Small intestine (tissue), 7 donors: ENCODE measurements at regions not wholly inside any gene's neighbourhood (a gene's known extent, or its start where the extent isn't known, plus 50 kb on each side); places are given as distances from the start of the nearest gene placed in this dataset.

Source experiments
- DNase-seq, 2 donors: peaks; one replicate each; pipeline versions ENCODE4 v3.0.0 to v3.0.0-alpha.2; 2013
- FAIRE-seq: peaks from 2 replicates; lab custom pipeline; 2012; peaks lifted over from hg19 to GRCh38; lab: Jason Lieb, UNC
- H3K27ac ChIP-seq, 3 donors: one replicate each; pipeline ENCODE4 v1.5.1; 2013; ENCODE audit warnings: low read length in 2 of 3, mild to moderate bottlenecking in 2 of 3, control low read depth in 1 of 3, inconsistent platforms in 1 of 3, low read depth in 1 of 3, moderate library complexity in 1 of 3
- H3K27me3 ChIP-seq, 3 donors: one replicate each; pipeline ENCODE4 v1.6.1; 2013; ENCODE audit warnings: low read length in 3 of 3, inconsistent platforms in 1 of 3; ENCODE audit not compliant: control insufficient read depth in 3 of 3, insufficient read depth in 3 of 3
- H3K36me3 ChIP-seq, 3 donors: one replicate each; pipeline ENCODE4 v1.6.1; 2013; ENCODE audit warnings: low read length in 3 of 3, inconsistent platforms in 1 of 3, low read depth in 1 of 3, mild to moderate bottlenecking in 1 of 3, moderate library complexity in 1 of 3; ENCODE audit not compliant: control insufficient read depth in 3 of 3, insufficient read depth in 2 of 3
- H3K4me1 ChIP-seq, 3 donors: one replicate each; pipeline ENCODE4 v1.6.1; 2013; ENCODE audit warnings: low read length in 2 of 3, inconsistent platforms in 1 of 3, low read depth in 1 of 3, mild to moderate bottlenecking in 1 of 3, moderate library complexity in 1 of 3; ENCODE audit not compliant: control insufficient read depth in 3 of 3, insufficient read depth in 2 of 3
- H3K4me3 ChIP-seq, 3 donors: one replicate each; pipeline ENCODE4 v1.5.1; 2013; ENCODE audit warnings: low read length in 3 of 3, control low read depth in 1 of 3, inconsistent platforms in 1 of 3, low read depth in 1 of 3, mild to moderate bottlenecking in 1 of 3, moderate library complexity in 1 of 3
- H3K9me3 ChIP-seq, 2 donors: one replicate each; pipeline ENCODE4 v1.6.1; 2013; ENCODE audit warnings: low read depth in 1 of 2, low read length in 1 of 2; ENCODE audit not compliant: control insufficient read depth in 2 of 2, insufficient read depth in 1 of 2
- WGBS, 3 donors: extraction: QIAGEN DNeasy Blood & Tissue Kit; methylation state at CpG; one replicate each; pipeline ENCODE4 v1.1.7; 2013; 5-methylcytosine and 5-hydroxymethylcytosine counted together
- donor health status: healthy with polysubstance abuse.
- donor health status: control.
- donor health status: control.
- donor health status: Bipolar disorder and iron deficiency.
- donor health status: healthy.

DNA sequence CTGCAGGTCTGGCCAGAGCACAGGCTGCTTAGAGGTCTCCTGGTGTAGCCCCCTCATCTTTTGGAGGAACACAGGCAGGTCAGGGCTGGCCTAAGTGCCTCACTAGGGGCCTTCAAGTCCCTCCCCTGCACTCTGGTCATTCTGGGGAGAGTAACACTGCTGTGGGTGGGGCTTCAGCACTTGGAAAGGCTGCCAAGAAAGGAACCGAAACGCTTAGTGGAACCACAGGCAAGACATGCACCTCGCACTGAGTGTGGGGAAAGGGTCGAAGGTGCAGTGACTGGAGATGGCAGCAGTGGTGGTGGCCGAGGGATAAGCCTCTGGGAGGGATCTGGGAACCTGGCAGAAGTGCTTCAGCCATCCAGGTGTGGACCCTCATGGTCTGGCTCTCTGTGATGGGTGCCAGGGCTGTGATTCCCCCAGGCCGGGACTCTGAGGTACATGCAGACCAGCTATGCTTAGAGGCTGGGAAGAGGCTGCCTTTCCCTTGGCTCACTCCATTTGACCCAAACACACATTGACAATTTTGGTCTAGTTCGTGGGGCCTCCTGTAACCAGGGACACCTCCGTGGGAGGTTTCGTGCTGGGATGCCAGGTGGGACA lies 182.9 kb upstream of the CSF3R start:
- no peak overlapping the region for H3K4me3 ChIP-seq
- FAIRE-seq, result no peak
- no peak for DNase-seq

GRCh38 chr1:36664571-36665287 lies 182.0 kb upstream of the CSF3R start:
- WGBS, 3 donors, result 46 to 58% (median 54%) methylated on average over 11 of the region's 11 CpGs
- no peaks in the 10 kb centered on the region for H3K36me3 ChIP-seq
- FAIRE-seq (no peak), DNase-seq (no peak)
- H3K4me3 ChIP-seq, result no peak overlapping the region
- H3K4me1 ChIP-seq, result no peaks in the 10 kb centered on the region
- H3K27ac ChIP-seq, result no peak overlapping the region
- H3K9me3 ChIP-seq, result no peaks in the 10 kb centered on the region
- peaks cover 0 to 2% (median 0%) of the 10 kb centered on the region in 3 donors for H3K27me3 ChIP-seq

More for the DNA sequence above, 182.9 kb upstream of the CSF3R start:
- no peaks in the 10 kb centered on the region for H3K4me1 ChIP-seq
- no peak overlapping the region for H3K27ac ChIP-seq
- H3K27me3 ChIP-seq, result peaks cover 0 to 2% (median 0%) of the 10 kb centered on the region in 3 donors
- WGBS, 3 donors, result 65 to 79% (median 69%) methylated on average over 9 of the region's 9 CpGs
- no peaks in the 10 kb centered on the region for H3K36me3 ChIP-seq
- H3K9me3 ChIP-seq, result no peaks in the 10 kb centered on the region

DNA sequence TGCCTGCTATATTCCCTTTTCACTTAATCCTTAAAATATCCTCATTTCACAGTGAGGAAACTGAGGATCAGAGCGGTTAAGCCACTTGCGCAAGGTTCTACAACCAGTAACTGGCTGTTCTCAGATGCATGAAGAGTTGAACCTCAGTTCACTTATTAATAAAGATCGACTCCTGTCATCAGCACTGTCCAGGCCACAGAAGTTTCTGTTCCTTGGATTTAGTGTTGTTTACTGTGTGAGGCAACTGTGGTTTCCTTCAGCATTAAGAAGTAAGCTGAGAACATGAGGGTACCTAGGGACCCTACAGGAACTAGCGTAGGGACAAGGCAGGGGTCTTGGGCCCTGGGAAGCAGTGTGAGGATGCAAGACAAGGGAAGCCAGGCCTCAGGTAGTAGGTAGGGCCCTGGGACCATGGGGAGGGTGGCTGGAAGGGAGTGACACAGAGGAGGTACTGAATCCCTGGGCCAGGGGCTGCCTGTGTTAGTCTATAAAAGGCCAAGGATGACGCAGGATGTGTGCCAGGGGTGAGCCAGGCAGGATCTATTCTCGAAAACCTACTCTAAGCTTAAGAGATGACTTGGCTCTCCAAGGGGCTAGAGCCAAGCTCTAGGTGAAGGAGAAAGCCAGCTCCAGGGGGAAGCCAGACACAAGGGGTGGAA lies 181.2 kb upstream of the CSF3R start:
- peaks cover 0 to 2% (median 0%) of the 10 kb centered on the region in 3 donors for H3K27me3 ChIP-seq
- no peak overlapping the region for H3K4me3 ChIP-seq
- WGBS, 3 donors, result 87 to 95% (median 87%) methylated on average over 6 of the region's 6 CpGs
- no peak for FAIRE-seq
- peak overlapping the region in 1 of 3 donors; percentile 35 for H3K27ac ChIP-seq
- DNase-seq, result no peak
- H3K9me3 ChIP-seq, result no peaks in the 10 kb centered on the region
- no peaks in the 10 kb centered on the region for H3K4me1 ChIP-seq
- no peaks in the 10 kb centered on the region for H3K36me3 ChIP-seq

GRCh38 chr1:36658838-36659237 lies 176.1 kb upstream of the CSF3R start:
- H3K4me3 ChIP-seq, result no peak overlapping the region
- 25 to 36% (median 31%) methylated on average over 3 of the region's 3 CpGs for WGBS, 3 donors
- H3K36me3 ChIP-seq, result no peaks in the 10 kb centered on the region
- DNase-seq, result no peak
- no peaks in the 10 kb centered on the region for H3K4me1 ChIP-seq
- FAIRE-seq, result no peak
- H3K9me3 ChIP-seq, result no peaks in the 10 kb centered on the region
- H3K27ac ChIP-seq, result no peak overlapping the region
- H3K27me3 ChIP-seq, result no peaks in the 10 kb centered on the region

GRCh38 chr1:36657826-36658225 lies 175.1 kb upstream of the CSF3R start:
- no peak for FAIRE-seq

DNA sequence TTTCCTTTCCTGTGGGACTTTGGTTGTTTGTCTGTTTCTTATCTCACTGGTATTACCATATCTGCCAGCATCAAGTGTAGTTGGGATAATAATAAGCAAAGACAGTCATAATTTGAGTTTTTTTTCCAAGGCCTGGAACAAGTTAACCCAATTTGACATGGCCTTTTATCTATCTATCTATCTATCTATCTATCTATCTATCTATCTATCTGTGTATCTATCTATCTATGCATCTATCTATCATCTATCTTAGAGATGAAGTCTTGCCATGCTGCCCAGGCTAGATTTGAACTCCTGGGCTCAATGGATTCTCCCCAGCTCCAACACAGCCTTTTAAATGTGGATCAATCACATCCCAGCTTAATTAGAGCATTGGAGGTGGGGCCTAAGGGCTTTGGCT lies 174.1 kb upstream of the CSF3R start:
- no peak for FAIRE-seq
- no peak for DNase-seq
- H3K4me1 ChIP-seq, result no peaks in the 10 kb centered on the region
- no peaks in the 10 kb centered on the region for H3K9me3 ChIP-seq
- no peak overlapping the region for H3K27ac ChIP-seq
- H3K4me3 ChIP-seq, result no peak overlapping the region
- H3K36me3 ChIP-seq, result no peaks in the 10 kb centered on the region
- no peaks in the 10 kb centered on the region for H3K27me3 ChIP-seq

More at GRCh38 chr1:36657826-36658225, 175.1 kb upstream of the CSF3R start:
- no peak overlapping the region for H3K4me3 ChIP-seq
- H3K27ac ChIP-seq, result no peak overlapping the region
- WGBS, 3 donors, result 71 to 87% (median 79%) methylated on average over 6 of the region's 6 CpGs
- H3K36me3 ChIP-seq, result no peaks in the 10 kb centered on the region
- H3K4me1 ChIP-seq, result no peaks in the 10 kb centered on the region
- H3K9me3 ChIP-seq, result no peaks in the 10 kb centered on the region
- no peak for DNase-seq
- no peaks in the 10 kb centered on the region for H3K27me3 ChIP-seq

DNA sequence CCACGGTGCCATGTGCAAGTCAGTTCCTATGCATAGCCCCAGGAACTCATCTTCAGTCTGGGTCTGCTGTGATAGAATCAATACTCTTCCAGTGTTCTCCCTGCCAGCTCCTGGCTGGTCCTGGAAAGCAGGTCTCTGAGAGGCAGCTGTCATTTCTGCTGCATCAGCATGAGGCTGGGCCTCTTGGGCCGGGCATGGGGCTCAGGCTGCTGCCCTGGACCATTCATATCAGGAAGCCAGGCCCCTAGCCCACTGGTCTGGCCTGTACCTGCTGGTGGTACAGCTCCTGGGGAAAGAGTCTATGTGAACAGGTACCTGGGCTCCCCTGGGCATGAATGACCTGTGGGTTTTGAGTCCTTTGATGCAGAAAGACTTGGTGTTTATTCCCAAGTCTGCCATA lies 173.6 kb upstream of the CSF3R start:
- Histone ChIP-seq H3K27me3 (peaks cover 0 to 2% (median 0%) of the 10 kb centered on the region in 3 donors), H3K9me3 (no peaks in the 10 kb centered on the region), H3K4me3 (no peak overlapping the region), H3K36me3 (no peaks in the 10 kb centered on the region), H3K4me1 (no peaks in the 10 kb centered on the region), H3K27ac (no peak overlapping the region)
- 64 to 80% (median 67%) methylated on average over 2 of the region's 2 CpGs for WGBS, 3 donors
- DNase-seq, result no peak
- no peak for FAIRE-seq

DNA sequence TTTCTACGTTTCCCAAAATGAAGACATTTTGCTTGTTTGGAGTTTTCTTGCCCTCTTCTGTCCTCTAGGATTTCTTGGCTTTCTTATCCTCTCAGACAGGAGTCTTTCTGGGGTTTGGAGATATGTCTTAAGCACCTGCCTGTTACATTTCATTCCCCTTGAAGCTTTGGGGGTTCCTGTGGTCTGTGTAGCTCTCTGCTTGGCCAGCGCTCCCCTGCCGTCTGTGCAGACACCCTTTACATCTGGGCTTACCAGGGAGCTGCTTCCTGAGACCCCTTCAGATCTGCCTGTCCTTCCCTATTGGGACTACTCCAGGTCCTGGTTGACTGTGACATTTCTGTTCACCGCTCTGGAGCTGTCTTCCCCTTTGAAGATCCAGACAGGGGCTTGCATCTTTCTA lies 171.9 kb upstream of the CSF3R start:
- Histone ChIP-seq H3K4me1 (no peaks in the 10 kb centered on the region), H3K36me3 (no peaks in the 10 kb centered on the region), H3K4me3 (no peak overlapping the region), H3K9me3 (no peaks in the 10 kb centered on the region), H3K27ac (no peak overlapping the region), H3K27me3 (peaks cover 0 to 2% (median 0%) of the 10 kb centered on the region in 3 donors)
- DNase-seq (no peak), FAIRE-seq (no peak)
- 61 to 75% (median 70%) methylated on average over 4 of the region's 4 CpGs for WGBS, 3 donors
